Fibroblast of villous mesenchyme (primary cell): ENCODE measurements at regions not wholly inside any gene's neighbourhood (a gene's known extent, or its start where the extent isn't known, plus 50 kb on each side); places are given as distances from the start of the nearest gene placed in this dataset.
A peak's percentile ranks its signal among the peaks of the same experiment; 100 is the strongest.

Experiments used
- DNase-seq: peaks from one replicate; pipeline ENCODE4 v3.0.0-alpha.2; 2010; ENCODE audit warnings: low read depth
- H3K4me3 ChIP-seq: 2 replicates; pipeline ENCODE4 v1.5.1; 2011; ENCODE audit warnings: low read depth, mild to moderate bottlenecking, low read length
- CTCF ChIP-seq: IDR thresholded peaks from 2 replicates; pipeline ENCODE4 v1.5.1; 2012; ENCODE audit warnings: low read depth, mild to moderate bottlenecking, low read length; ENCODE audit not compliant: insufficient read depth

GRCh38 chr2:200028998-200029397 is 73.6 kb downstream of the MAIP1 start:
- DNase-seq = no peak
- no peak for TF ChIP-seq CTCF
- no peak overlapping the region for H3K4me3 ChIP-seq

- no peak for DNase-seq
Observed at GRCh38 chr2:200032895-200033294, 77.5 kb downstream of the MAIP1 start.

GRCh38 chr2:200033929-200034328 is 78.5 kb downstream of the MAIP1 start:
- DNase-seq = no peak
- no peak for TF ChIP-seq CTCF
- H3K4me3 ChIP-seq = no peak overlapping the region

More at GRCh38 chr2:200032895-200033294, 77.5 kb downstream of the MAIP1 start:
- no peak for TF ChIP-seq CTCF
- H3K4me3 ChIP-seq = no peak overlapping the region

- no peak for TF ChIP-seq CTCF
- no peak for DNase-seq
- no peak overlapping the region for H3K4me3 ChIP-seq
Observed at GRCh38 chr2:200034816-200035215, 79.4 kb downstream of the MAIP1 start.

- no peak for TF ChIP-seq CTCF
- DNase-seq = peak; percentile 100
Observed at GRCh38 chr2:200039724-200040650, 84.6 kb downstream of the MAIP1 start.

GRCh38 chr2:200040831-200041230 is 85.4 kb downstream of the MAIP1 start:
- peak; percentile 65 for DNase-seq
- no peak for TF ChIP-seq CTCF
- H3K4me3 ChIP-seq = no peak overlapping the region

More at GRCh38 chr2:200039724-200040650, 84.6 kb downstream of the MAIP1 start:
- no peak overlapping the region for H3K4me3 ChIP-seq
